ENCODE measurements at regions not wholly inside any gene's neighbourhood (a gene's known extent, or its start where the extent isn't known, plus 50 kb on each side); places are given as distances from the start of the nearest gene placed in this dataset. TPM values are rescaled to one million over a fixed set of nuclear protein-coding genes. Genes with fewer than 3 reads are reported as not detected.

DNA sequence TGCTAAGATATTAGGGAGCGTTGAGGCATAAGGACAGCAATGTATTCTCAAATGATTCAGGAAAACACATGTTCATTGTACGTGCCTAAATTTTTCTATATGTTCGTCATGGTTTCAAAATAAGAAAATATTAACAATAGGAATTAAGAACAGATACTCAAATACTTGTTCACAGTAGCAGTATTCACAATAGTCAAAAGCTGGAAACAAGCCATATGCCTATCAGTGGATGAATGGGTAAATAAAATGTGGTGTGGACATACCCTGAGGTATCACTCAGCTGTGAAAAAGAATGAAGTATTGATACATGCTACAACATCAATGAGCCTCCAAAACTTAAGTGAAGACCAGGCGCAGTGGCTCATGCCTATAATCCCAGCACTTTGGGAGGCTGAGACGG lies 84.7 kb upstream of the PTER start:
- no peak for DNase-seq (ENCODE audit: low spot score)

DNA sequence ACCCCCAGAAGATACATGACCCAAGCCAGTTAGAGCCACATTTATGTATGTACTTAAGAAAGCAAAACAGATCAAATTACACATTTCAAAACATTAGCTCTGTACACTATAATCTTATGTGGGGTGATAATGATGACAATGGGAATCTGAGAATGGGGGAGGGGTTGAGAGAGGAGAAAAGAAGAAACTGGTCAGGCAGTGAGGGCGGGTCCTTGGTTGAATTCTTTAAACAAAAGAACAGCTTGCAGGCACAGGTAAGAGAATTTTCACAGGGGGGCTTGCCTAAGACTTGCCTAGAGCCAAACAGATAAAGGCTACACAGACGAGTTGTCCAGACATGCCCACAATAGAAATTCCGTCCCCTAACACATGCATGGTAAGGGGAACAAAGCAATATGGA lies 76.8 kb upstream of the PTER start:
- no peak for DNase-seq (ENCODE audit: low spot score)

DNA sequence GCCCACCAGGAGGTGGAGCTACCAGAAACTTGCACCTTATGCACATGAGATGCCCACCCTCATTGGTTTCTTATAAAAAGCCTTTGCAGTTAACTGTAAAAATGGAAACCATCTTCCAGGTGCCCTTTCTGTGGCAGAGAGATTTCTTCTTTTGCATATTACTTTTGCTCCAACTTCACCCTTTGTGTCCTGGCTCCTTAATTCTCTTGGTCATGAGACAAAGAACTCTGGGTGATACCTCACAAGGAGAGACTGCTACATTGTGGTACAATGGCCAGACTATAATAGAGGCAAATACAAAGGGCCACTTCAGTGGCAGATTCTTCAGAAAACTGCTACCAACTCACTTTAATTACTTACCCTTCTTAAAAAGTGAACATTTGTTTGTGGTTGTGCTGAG lies 76.4 kb upstream of the PTER start:
- no peak for DNase-seq (ENCODE audit: low spot score)

DNA sequence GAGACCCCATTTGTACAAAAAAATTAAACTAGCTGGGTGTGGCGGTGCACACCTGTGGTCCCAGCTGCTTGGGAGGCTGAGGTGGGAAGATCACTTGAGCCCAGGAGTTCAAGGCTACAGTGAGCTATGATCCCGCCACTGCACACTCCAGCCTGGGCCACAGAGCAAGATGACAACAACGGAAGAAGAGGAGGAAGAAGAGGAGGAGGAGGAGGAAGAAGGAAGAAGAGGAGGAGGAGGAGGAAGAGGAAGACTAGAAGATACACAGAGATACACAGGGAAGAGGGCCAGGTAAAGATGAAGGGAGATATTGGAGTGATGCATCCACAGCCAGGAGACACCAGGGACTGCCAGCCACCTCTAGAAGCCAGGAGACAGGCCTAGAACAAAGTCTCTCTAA lies 75.7 kb upstream of the PTER start:
- no peak for DNase-seq (ENCODE audit: low spot score)

DNA sequence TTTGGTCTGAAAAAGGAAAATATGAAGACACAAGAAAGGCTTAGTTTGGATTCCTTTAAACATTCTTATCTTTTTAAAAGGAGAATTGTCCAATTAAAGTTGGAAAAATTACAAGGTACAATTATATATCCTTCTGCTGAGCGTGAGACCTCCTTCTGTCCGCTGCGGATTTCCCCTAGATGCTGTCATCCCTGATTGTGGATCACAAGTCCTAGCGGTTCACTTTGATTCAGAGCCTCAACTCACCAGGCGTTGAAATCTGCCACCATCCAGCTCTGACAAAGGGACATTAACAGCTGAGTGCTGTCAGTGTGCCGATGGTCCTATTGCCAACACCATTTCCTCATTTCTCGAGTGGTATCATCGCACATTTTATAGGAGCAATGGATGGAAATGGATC lies 73.1 kb upstream of the PTER start:
- DNase-seq (ENCODE audit: low spot score) = no peak

DNA sequence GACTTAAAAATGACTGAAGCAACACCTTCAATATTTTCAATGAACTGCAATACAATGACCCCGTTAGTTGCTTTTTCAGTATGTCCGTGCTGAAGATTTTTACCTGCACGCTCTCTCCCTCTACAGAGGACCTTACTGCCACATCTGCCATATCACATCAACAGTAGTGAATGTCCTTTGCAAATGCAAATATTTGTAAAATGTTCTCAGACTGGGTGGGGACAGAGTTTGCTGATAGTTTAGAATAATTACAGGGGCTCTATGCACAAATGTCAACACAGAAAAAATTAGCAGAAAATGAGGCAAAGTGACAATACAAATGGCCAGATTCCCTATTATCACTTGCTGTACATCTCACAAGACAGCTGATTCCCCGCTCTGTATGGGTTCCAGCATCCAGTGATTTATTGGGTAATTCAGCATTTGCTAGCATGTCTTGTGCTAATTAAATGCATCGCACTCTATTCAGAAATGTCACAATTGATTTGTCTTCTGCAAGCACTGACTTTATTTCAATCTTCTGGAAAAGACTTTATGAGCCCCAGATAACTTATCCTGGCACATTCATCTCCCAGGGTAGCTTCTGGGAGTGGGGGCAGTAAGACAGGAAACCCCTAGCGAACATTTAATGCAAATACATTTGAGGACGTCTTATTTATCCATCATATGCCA lies 69.1 kb upstream of the PTER start:
- no peak for DNase-seq (ENCODE audit: low spot score)

DNA sequence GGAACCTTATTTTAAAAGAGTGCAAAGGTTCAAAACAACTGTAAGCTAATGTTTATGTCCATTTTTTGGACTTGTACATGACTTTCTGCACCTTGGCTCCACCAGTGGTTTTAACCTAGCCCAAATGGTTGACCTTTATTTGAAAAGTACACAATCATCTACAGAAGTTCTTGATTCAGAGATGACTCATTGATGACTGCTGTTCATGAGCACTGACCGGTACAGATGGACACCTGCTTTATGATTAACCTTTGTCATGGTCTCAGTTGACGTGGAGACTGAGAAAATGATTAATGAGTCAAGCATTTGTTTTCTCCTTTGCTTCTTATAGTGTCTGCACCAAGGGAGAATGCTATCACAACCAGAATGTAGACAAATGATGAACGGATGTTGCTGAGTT lies 55.7 kb upstream of the PTER start:
- peak; percentile 86 for DNase-seq (ENCODE audit: low spot score)

DNA sequence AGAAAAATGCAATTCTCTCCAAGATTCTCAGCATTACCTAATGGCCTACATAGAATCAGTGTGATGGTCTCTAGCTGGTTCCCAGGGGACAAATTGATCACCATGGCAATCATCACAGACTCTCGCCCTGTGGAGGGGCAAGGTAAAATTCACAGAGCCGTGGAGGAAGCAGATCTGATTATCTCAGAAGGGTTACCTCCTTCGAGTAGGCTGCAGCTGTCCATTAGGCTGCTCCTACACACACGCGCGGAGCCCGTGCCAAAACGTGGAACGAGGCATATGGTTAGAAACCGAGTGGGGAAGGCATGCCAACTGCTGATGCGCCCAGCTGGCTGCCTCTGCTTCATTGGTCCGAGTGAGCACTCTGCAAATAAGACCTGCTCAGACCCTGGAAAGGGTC lies 52.8 kb upstream of the PTER start:
- DNase-seq (ENCODE audit: low spot score) = no peak

DNA sequence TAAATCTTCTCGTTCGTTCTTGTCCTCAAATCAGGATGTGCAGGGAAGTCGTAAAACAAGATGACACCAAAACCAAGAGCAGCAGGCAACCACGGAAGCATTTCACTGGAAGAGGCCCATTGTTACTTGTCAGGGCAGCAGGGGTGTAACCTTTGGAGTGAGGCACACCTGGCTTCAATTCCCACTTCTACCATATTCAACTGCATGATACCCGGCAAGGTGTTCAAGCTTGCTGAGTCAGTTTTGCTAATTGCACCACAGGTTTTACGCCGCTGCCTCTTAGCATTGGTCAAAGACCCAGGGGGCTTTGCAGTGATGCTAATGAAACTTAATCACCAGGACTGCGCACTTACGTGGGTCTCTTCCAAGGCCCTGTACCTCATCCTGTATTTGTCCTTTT lies 50.0 kb upstream of the PTER start:
- DNase-seq (ENCODE audit: low spot score) = no peak

Small RNA genes lying in the stretch of these regions (small RNA-seq; reads per million reads assigned to genes)
- gene RF00322 (not detected), gene RNU6-1075P (not detected)
